GM12872 (cell line): ENCODE measurements at regions not wholly inside any gene's neighbourhood (a gene's known extent, or its start where the extent isn't known, plus 50 kb on each side); places are given as distances from the start of the nearest gene placed in this dataset.

Source experiments
- CTCF ChIP-seq: IDR thresholded peaks from 3 replicates; pipeline ENCODE4 v1.5.1; 2011; ENCODE audit warnings: low read depth, mild to moderate bottlenecking, low read length, moderate library complexity; ENCODE audit not compliant: insufficient read depth

DNA sequence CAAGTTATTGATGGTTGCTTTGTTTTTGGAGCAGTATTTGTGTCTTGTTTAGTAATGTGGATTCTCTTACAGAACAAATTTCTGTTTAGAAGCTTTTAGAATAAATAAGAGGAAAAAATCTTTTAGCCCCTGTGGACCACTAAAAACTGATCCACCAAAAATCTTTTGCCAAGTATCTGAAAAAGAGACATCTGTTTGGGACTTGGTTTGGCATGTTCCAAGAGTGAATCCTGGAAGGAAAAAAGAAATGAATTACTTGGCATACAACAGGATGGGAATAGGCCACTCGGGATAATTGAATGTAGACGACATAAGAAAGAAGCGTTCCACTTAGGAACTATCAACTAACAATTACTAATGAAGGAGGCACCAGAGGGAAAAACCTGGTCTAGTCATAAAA, 1350.1 kb upstream of the C9orf72 start:
- no peak for TF ChIP-seq CTCF

DNA sequence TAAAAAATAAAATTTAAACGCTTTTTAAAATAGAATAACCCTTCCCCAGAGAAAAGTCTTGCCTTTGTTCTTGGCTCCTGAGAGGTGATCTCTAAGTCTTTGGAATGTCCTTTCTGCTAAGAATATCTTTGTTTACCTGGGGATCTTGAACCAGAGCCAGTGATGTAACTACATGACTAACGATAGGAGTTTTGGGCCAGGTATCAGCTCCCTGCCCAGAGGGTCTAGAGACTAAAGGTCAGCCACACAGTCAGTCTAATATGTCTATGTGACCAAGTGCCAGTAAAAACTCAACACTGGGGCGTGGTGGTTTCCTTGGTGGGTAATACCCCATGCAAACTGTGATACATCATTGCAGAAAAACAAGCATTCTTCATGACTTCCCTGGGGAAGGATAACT, 1351.9 kb upstream of the C9orf72 start:
- TF ChIP-seq CTCF: no peak

DNA sequence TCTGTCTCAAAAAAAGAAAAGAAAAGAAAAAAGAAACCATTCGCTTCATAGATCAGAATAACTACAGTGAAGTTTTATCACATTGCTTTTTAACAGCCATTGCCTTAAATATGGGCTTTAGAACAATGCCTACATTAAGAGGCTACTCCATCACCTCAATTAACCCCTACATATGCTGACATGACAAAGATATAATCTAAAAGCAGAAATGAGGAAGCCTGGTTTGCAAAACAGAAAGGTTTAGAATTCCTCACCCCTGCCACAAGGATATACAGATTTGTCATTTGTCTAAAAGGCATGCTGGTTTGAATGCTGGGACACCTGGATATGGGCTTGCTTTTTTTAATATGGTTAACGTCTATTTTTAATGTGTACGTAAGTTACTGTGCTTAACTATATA, 1353.0 kb upstream of the C9orf72 start:
- no peak for TF ChIP-seq CTCF

- no peak for TF ChIP-seq CTCF
These were observed 1354.4 kb upstream of the C9orf72 start for GRCh38 chr9:28927691-28928090.

GRCh38 chr9:28929433-28929832, 1356.2 kb upstream of the C9orf72 start:
- TF ChIP-seq CTCF: no peak

DNA sequence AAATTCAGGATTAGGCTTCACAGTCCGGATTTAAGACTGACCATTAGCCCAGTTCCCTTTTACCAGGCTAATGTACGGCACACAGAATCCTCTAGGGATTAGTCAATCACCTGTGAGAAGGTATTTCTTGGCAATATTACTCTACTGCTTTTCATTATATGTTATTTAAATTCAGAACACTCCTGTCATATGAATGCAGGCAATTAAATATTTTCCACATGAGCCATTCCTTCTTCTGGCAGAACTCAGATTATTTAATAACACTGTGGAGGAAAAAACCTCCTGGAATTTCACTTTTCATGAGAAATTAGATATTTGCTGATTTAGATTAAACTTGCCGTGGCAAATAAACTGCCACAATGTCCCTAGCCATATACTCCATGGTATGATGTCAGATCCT, 1357.5 kb upstream of the C9orf72 start:
- TF ChIP-seq CTCF: no peak

DNA sequence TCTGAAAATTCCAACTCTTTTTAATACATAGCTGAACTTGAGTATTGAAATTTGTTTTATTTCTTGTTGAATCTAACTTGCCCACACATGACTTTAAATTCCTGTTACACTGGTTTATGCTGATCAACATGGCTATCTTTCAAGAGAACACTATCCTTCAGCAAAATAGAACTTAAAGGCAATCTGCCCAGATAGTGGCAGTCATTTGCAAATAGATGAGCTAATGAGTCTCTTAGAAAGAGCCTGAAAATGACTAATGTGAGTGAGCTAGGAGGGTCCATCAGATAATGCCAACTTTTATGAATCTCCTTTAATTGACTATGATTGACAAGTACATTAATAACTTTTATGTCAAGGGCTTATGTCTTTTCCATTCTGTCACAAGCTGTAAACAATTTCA, 1360.8 kb upstream of the C9orf72 start:
- TF ChIP-seq CTCF: no peak

DNA sequence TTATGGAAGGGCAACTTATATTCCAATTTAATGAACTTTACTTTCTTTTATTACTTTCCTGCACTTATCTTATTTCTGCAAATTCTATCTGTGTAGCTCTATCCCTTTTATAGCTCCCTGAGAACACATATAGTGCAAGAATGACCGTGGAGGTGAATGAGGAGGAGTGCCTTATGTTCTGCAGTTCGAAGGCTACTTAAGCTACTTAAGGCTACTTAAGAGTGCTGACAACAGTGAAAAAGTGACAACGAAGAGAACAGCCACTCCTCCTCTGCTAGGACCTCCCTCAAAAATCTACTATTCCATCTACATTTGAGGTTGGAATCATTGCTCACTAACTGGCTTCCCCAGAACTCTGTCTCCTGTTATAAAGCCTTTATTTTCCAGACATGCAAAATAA, 1365.7 kb upstream of the C9orf72 start:
- no peak for TF ChIP-seq CTCF
